ENCODE measurements at regions not wholly inside any gene's neighbourhood (a gene's known extent, or its start where the extent isn't known, plus 50 kb on each side); places are given as distances from the start of the nearest gene placed in this dataset.

DNA sequence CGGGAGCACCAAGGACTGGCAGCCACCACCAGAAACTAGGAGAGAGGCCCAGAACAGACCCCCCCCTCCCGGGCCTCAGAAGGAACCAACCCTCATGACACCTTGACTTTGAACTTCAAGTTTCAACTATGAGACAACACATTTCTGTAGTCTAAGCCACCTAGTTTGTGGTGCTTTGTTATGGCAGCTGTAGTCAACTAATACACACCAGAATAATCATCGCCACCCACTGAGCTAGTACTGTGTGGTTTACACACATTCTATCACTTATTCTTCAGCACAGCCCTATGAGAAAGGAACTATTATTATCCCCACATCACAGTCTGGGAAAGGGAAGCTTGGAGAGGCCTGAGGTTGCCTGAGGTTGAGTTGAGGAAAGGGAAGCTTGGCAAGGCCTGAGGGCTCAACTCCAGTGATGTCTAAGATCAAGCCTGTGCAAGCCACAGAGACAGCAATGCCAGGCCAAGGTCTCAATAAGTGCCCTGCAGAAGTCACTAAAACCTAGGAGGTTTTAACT lies 126.6 kb downstream of the FHDC1 start:
- no peak overlapping the region for H4K5ac ChIP-seq (ENCODE audit: low read length)
- no peak overlapping the region for H3K56ac ChIP-seq (ENCODE audit: low read length)
- no peak overlapping the region for H4K8ac ChIP-seq (ENCODE audit: low read depth, low read length)
- no peak overlapping the region for H3K4me3 ChIP-seq (ENCODE audit: low read length)
- H2BK120ac ChIP-seq (ENCODE audit: low read depth, low read length) = no peak overlapping the region
- no peak overlapping the region for H3K23ac ChIP-seq (ENCODE audit: low read length)
- no peak overlapping the region for H3K18ac ChIP-seq (ENCODE audit: low read length)
- H3K79me2 ChIP-seq (ENCODE audit: control insufficient read depth, insufficient read depth, low read length) = no peaks in the 10 kb centered on the region
- H3K4me2 ChIP-seq (ENCODE audit: low read length) = no peak overlapping the region
- no peak overlapping the region for H2BK15ac ChIP-seq (replicated peaks; ENCODE audit: low read depth)
- H3K27me3 ChIP-seq (ENCODE audit: insufficient read depth, low read length, poor library complexity) = no peaks in the 10 kb centered on the region
- no peaks in the 10 kb centered on the region for H3K79me1 ChIP-seq (ENCODE audit: low read length)
- no peak overlapping the region for H3K27ac ChIP-seq (ENCODE audit: low read depth, low read length)
- no peak overlapping the region for H3K9ac ChIP-seq (ENCODE audit: low read length)
- no CpG with 5 or more reads among the region's 3 CpGs for WGBS (ENCODE audit: extremely low coverage, insufficient coverage, low lambda C conversion rate)
- peaks cover 2% of the 10 kb centered on the region for H3K4me1 ChIP-seq (ENCODE audit: control insufficient read depth, low read depth, low read length)
- H2BK5ac ChIP-seq (ENCODE audit: low read length) = no peak overlapping the region
- no peak overlapping the region for H3K4ac ChIP-seq (ENCODE audit: low read depth, low read length)
- DNase-seq = no peak
- H2AK5ac ChIP-seq (ENCODE audit: low read length) = no peak overlapping the region
- no peaks in the 10 kb centered on the region for H3K36me3 ChIP-seq (ENCODE audit: control insufficient read depth, insufficient read depth, low read length)

DNA sequence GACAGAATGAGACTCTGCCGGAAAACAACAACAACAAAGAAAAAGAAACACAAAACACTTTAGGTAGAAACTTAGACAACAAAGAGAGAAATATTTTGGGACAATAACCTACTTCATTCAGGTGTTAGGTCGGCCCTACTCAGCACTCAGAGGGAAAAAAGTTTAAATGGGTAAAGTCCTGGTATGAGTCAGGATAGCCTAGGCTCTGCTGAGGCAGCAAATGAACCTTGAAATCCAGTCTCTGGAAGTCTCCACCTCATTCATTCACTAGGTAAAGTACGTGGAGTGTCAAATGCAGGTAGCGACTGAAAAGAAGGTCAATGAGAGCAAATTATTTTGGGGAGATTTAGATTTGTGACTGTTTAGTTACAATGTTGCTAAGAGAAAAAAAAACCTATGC lies 127.4 kb downstream of the FHDC1 start:
- Histone ChIP-seq H2BK5ac (ENCODE audit: low read length) (no peak overlapping the region), H4K5ac (ENCODE audit: low read length) (no peak overlapping the region), H2BK15ac (replicated peaks; ENCODE audit: low read depth) (no peak overlapping the region), H3K18ac (ENCODE audit: low read length) (no peak overlapping the region), H3K9ac (ENCODE audit: low read length) (no peak overlapping the region), H3K79me2 (ENCODE audit: control insufficient read depth, insufficient read depth, low read length) (no peaks in the 10 kb centered on the region), H2BK120ac (ENCODE audit: low read depth, low read length) (no peak overlapping the region), H3K27ac (ENCODE audit: low read depth, low read length) (no peak overlapping the region), H3K27me3 (ENCODE audit: insufficient read depth, low read length, poor library complexity) (no peaks in the 10 kb centered on the region), H3K56ac (ENCODE audit: low read length) (no peak overlapping the region), H4K8ac (ENCODE audit: low read depth, low read length) (no peak overlapping the region), H2AK5ac (ENCODE audit: low read length) (no peak overlapping the region), H3K36me3 (ENCODE audit: control insufficient read depth, insufficient read depth, low read length) (no peaks in the 10 kb centered on the region), H3K4me1 (ENCODE audit: control insufficient read depth, low read depth, low read length) (peaks cover 2% of the 10 kb centered on the region), H3K79me1 (ENCODE audit: low read length) (no peaks in the 10 kb centered on the region), H3K4me2 (ENCODE audit: low read length) (no peak overlapping the region), H3K4ac (ENCODE audit: low read depth, low read length) (no peak overlapping the region), H3K4me3 (ENCODE audit: low read length) (no peak overlapping the region), H3K23ac (ENCODE audit: low read length) (no peak overlapping the region)
- WGBS (ENCODE audit: extremely low coverage, insufficient coverage, low lambda C conversion rate) = no CpG with 5 or more reads among the region's 4 CpGs
- DNase-seq = no peak

DNA sequence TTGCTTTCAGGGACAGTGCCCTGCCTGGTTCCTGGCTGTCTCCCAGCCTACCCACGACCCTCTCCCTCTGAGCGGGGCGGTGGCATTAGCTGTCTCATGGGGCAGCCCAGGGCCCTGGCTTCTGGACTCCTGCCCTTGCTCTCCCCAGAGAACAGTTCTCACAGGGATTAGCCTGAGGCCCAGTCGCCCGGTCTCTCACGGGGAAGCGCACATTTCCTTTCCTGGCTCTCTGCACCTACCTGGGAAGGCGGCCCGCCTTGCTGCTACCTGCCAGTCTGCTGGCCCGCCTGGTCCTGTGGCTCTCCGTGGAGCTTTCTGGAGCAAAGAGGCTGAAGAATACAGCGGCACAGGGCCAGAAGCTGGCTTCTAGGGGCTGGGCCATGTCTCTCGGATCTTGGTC lies 128.4 kb downstream of the FHDC1 start:
- H3K56ac ChIP-seq (ENCODE audit: low read length) = peak overlapping the region; percentile 22
- H3K23ac ChIP-seq (ENCODE audit: low read length) = no peak overlapping the region
- no CpG with 5 or more reads among the region's 13 CpGs for WGBS (ENCODE audit: extremely low coverage, insufficient coverage, low lambda C conversion rate)
- no peaks in the 10 kb centered on the region for H3K36me3 ChIP-seq (ENCODE audit: control insufficient read depth, insufficient read depth, low read length)
- H2BK120ac ChIP-seq (ENCODE audit: low read depth, low read length) = no peak overlapping the region
- H4K5ac ChIP-seq (ENCODE audit: low read length) = no peak overlapping the region
- no peak overlapping the region for H3K27ac ChIP-seq (ENCODE audit: low read depth, low read length)
- H3K4ac ChIP-seq (ENCODE audit: low read depth, low read length) = no peak overlapping the region
- H3K18ac ChIP-seq (ENCODE audit: low read length) = no peak overlapping the region
- DNase-seq = no peak
- H3K27me3 ChIP-seq (ENCODE audit: insufficient read depth, low read length, poor library complexity) = no peaks in the 10 kb centered on the region
- no peak overlapping the region for H3K9ac ChIP-seq (ENCODE audit: low read length)
- H3K79me1 ChIP-seq (ENCODE audit: low read length) = no peaks in the 10 kb centered on the region
- H3K79me2 ChIP-seq (ENCODE audit: control insufficient read depth, insufficient read depth, low read length) = no peaks in the 10 kb centered on the region
- H2BK5ac ChIP-seq (ENCODE audit: low read length) = no peak overlapping the region
- no peak overlapping the region for H3K4me3 ChIP-seq (ENCODE audit: low read length)
- no peak overlapping the region for H2BK15ac ChIP-seq (replicated peaks; ENCODE audit: low read depth)
- H3K4me2 ChIP-seq (ENCODE audit: low read length) = no peak overlapping the region
- H2AK5ac ChIP-seq (ENCODE audit: low read length) = no peak overlapping the region
- H4K8ac ChIP-seq (ENCODE audit: low read depth, low read length) = no peak overlapping the region
- H3K4me1 ChIP-seq (ENCODE audit: control insufficient read depth, low read depth, low read length) = peaks cover 2% of the 10 kb centered on the region

DNA sequence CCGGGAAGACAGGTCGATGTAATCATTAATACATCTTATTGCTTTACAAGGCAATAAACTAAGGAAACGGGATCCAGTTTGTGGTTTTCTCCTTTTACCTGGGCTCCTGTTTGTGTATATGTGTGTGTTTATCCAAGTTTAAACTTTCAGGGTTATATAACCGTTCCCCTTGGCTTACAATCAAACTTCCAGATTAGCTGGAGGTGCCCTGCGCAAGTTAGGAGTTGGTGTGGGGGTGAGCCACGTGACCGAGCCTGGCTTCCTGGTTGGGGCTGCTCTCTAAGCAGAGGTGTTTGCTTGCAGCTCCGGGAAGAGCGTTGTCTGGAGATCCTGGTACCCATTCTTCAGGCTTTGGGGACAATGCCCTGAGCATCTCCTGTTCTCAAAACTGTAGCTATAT lies 129.2 kb downstream of the FHDC1 start:
- H3K79me2 ChIP-seq (ENCODE audit: control insufficient read depth, insufficient read depth, low read length) = no peaks in the 10 kb centered on the region
- WGBS (ENCODE audit: extremely low coverage, insufficient coverage, low lambda C conversion rate) = no CpG with 5 or more reads among the region's 9 CpGs
- DNase-seq = no peak

DNA sequence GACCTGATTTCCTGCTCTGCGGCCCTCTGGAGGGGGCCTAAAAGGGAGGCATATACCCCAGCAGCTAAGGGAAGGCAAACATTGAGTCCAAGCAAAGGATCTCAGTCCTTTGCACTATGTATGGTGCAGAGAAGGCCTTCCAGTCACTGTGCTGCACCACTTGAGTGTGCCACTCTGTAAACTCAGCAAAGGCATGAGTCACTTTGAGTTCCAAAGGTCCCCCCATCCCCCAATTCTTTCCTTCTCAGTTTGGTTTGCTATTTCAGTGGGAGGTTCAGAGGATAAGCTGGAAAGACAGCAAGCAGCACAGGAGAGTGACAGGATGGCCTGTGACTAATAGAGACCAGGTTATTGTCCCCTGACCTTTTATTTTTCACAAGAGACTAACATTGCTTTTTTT lies 131.3 kb downstream of the FHDC1 start:
- Histone ChIP-seq H2AK5ac (ENCODE audit: low read length) (no peak overlapping the region), H2BK5ac (ENCODE audit: low read length) (no peak overlapping the region)
- peak; percentile 77 for DNase-seq

More for the DNA sequence above, 129.2 kb downstream of the FHDC1 start:
- H3K27me3 ChIP-seq (ENCODE audit: insufficient read depth, low read length, poor library complexity) = no peaks in the 10 kb centered on the region
- H3K23ac ChIP-seq (ENCODE audit: low read length) = no peak overlapping the region
- H3K9ac ChIP-seq (ENCODE audit: low read length) = no peak overlapping the region
- no peak overlapping the region for H3K18ac ChIP-seq (ENCODE audit: low read length)
- no peak overlapping the region for H2AK5ac ChIP-seq (ENCODE audit: low read length)
- no peaks in the 10 kb centered on the region for H3K36me3 ChIP-seq (ENCODE audit: control insufficient read depth, insufficient read depth, low read length)
- H3K4ac ChIP-seq (ENCODE audit: low read depth, low read length) = no peak overlapping the region
- no peak overlapping the region for H2BK5ac ChIP-seq (ENCODE audit: low read length)
- H3K4me3 ChIP-seq (ENCODE audit: low read length) = no peak overlapping the region
- no peak overlapping the region for H2BK15ac ChIP-seq (replicated peaks; ENCODE audit: low read depth)
- no peaks in the 10 kb centered on the region for H3K79me1 ChIP-seq (ENCODE audit: low read length)
- no peak overlapping the region for H3K4me2 ChIP-seq (ENCODE audit: low read length)
- H4K8ac ChIP-seq (ENCODE audit: low read depth, low read length) = no peak overlapping the region
- H3K27ac ChIP-seq (ENCODE audit: low read depth, low read length) = no peak overlapping the region
- H3K4me1 ChIP-seq (ENCODE audit: control insufficient read depth, low read depth, low read length) = peaks cover 2% of the 10 kb centered on the region
- H2BK120ac ChIP-seq (ENCODE audit: low read depth, low read length) = no peak overlapping the region
- H4K5ac ChIP-seq (ENCODE audit: low read length) = no peak overlapping the region
- no peak overlapping the region for H3K56ac ChIP-seq (ENCODE audit: low read length)

DNA sequence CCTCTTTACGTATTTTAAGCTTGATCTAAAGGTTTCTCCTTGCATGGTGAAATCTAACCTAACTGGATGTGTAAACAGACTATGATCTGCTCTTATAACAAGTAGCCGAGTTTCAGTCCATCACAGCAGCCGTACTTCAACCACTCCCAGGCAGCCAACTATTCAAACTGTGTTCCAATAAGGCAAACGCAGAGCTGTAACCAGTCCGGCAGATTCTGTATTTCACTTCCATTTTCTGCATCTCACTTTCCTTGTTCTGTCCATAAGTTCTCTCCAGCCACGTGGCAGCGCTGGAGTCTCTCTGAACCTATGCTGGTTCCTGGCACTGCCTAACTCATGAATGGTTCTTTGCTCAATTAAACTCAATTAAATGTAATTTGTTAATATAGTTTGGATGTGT lies 132.6 kb downstream of the FHDC1 start:
- Histone ChIP-seq H3K36me3 (ENCODE audit: control insufficient read depth, insufficient read depth, low read length) (no peaks in the 10 kb centered on the region), H3K9ac (ENCODE audit: low read length) (no peak overlapping the region), H3K4me3 (ENCODE audit: low read length) (no peak overlapping the region), H3K4ac (ENCODE audit: low read depth, low read length) (no peak overlapping the region), H3K27ac (ENCODE audit: low read depth, low read length) (no peak overlapping the region), H2BK5ac (ENCODE audit: low read length) (no peak overlapping the region), H3K4me1 (ENCODE audit: control insufficient read depth, low read depth, low read length) (peaks cover 2% of the 10 kb centered on the region), H2BK120ac (ENCODE audit: low read depth, low read length) (no peak overlapping the region), H4K5ac (ENCODE audit: low read length) (no peak overlapping the region), H3K79me1 (ENCODE audit: low read length) (no peaks in the 10 kb centered on the region), H3K18ac (ENCODE audit: low read length) (no peak overlapping the region), H3K23ac (ENCODE audit: low read length) (no peak overlapping the region), H3K27me3 (ENCODE audit: insufficient read depth, low read length, poor library complexity) (no peaks in the 10 kb centered on the region), H3K79me2 (ENCODE audit: control insufficient read depth, insufficient read depth, low read length) (no peaks in the 10 kb centered on the region), H4K8ac (ENCODE audit: low read depth, low read length) (no peak overlapping the region), H2BK15ac (replicated peaks; ENCODE audit: low read depth) (no peak overlapping the region), H2AK5ac (ENCODE audit: low read length) (no peak overlapping the region), H3K56ac (ENCODE audit: low read length) (no peak overlapping the region), H3K4me2 (ENCODE audit: low read length) (no peak overlapping the region)
- DNase-seq = no peak
- no CpG with 5 or more reads among the region's 7 CpGs for WGBS (ENCODE audit: extremely low coverage, insufficient coverage, low lambda C conversion rate)

More for the DNA sequence above, 131.3 kb downstream of the FHDC1 start:
- Histone ChIP-seq H4K5ac (ENCODE audit: low read length) (no peak overlapping the region), H3K79me2 (ENCODE audit: control insufficient read depth, insufficient read depth, low read length) (no peaks in the 10 kb centered on the region), H3K23ac (ENCODE audit: low read length) (no peak overlapping the region), H3K36me3 (ENCODE audit: control insufficient read depth, insufficient read depth, low read length) (no peaks in the 10 kb centered on the region), H3K18ac (ENCODE audit: low read length) (no peak overlapping the region), H3K4ac (ENCODE audit: low read depth, low read length) (no peak overlapping the region), H4K8ac (ENCODE audit: low read depth, low read length) (no peak overlapping the region), H3K4me1 (ENCODE audit: control insufficient read depth, low read depth, low read length) (peaks cover 2% of the 10 kb centered on the region), H2BK15ac (replicated peaks; ENCODE audit: low read depth) (no peak overlapping the region), H3K4me3 (ENCODE audit: low read length) (no peak overlapping the region), H3K27me3 (ENCODE audit: insufficient read depth, low read length, poor library complexity) (no peaks in the 10 kb centered on the region), H2BK120ac (ENCODE audit: low read depth, low read length) (no peak overlapping the region), H3K9ac (ENCODE audit: low read length) (no peak overlapping the region), H3K56ac (ENCODE audit: low read length) (no peak overlapping the region), H3K27ac (ENCODE audit: low read depth, low read length) (no peak overlapping the region), H3K79me1 (ENCODE audit: low read length) (no peaks in the 10 kb centered on the region), H3K4me2 (ENCODE audit: low read length) (no peak overlapping the region)
- WGBS (ENCODE audit: extremely low coverage, insufficient coverage, low lambda C conversion rate) = no CpG with 5 or more reads among the region's 1 CpG
